Calu3 (cell line): ENCODE measurements at regions not wholly inside any gene's neighbourhood (a gene's known extent, or its start where the extent isn't known, plus 50 kb on each side); places are given as distances from the start of the nearest gene placed in this dataset.

Experiments used
- BruUV-seq: library from RNA; stranded (reverse); fragments of 400-500 nt; replicated peaks from 2 replicates; lab custom pipeline; 2021; lab: Mats Ljungman, UMichigan
- CTCF ChIA-PET: fragments of 300-600 bp; sonication (Branson Sonifier 250); formaldehyde crosslinking; loops from one replicate; lab custom pipeline; 2022; ENCODE audit warnings: antibody characterized with exemption; lab: Charles Lee
- DNase-seq: peaks from one replicate; pipeline ENCODE4 v3.0.0; 2022
- H3K27ac Mint-ChIP-seq: one replicate; pipeline ENCODE4 v1.8.0; 2022; ENCODE audit warnings: mixed read lengths; ENCODE audit not compliant: unreplicated experiment
- H3K27me3 Mint-ChIP-seq: one replicate; pipeline ENCODE4 v1.8.0; 2022; ENCODE audit warnings: mixed read lengths; ENCODE audit not compliant: unreplicated experiment
- H3K36me3 Mint-ChIP-seq: one replicate; pipeline ENCODE4 v1.8.0; 2022; ENCODE audit warnings: mild to moderate bottlenecking, moderate library complexity, mixed read lengths; ENCODE audit not compliant: insufficient read depth, unreplicated experiment
- H3K4me1 Mint-ChIP-seq: one replicate; pipeline ENCODE4 v1.8.0; 2022; ENCODE audit warnings: mild to moderate bottlenecking, low read depth, mixed read lengths; ENCODE audit not compliant: unreplicated experiment
- H3K4me3 Mint-ChIP-seq: one replicate; pipeline ENCODE4 v1.8.0; 2022; ENCODE audit warnings: mild to moderate bottlenecking, low read depth, moderate library complexity, mixed read lengths; ENCODE audit not compliant: unreplicated experiment
- H3K9me3 Mint-ChIP-seq: one replicate; pipeline ENCODE4 v1.8.0; 2022; ENCODE audit warnings: low read depth, mixed read lengths; ENCODE audit not compliant: unreplicated experiment
- intact Hi-C: fragments of 100-400 bp; cut with micrococcal nuclease; formaldehyde crosslinking; loops from one replicate; pipeline ENCODE4 v1.10.0; 2022; ENCODE audit not compliant: unreplicated experiment
- TF ChIP-seq, protein P1 (sequence below): fragments of 200-600 bp; IDR thresholded peaks from one replicate; pipeline ENCODE4 v1.8.0; 2022; ENCODE audit warnings: antibody characterized with exemption; ENCODE audit not compliant: unreplicated experiment

DNA sequence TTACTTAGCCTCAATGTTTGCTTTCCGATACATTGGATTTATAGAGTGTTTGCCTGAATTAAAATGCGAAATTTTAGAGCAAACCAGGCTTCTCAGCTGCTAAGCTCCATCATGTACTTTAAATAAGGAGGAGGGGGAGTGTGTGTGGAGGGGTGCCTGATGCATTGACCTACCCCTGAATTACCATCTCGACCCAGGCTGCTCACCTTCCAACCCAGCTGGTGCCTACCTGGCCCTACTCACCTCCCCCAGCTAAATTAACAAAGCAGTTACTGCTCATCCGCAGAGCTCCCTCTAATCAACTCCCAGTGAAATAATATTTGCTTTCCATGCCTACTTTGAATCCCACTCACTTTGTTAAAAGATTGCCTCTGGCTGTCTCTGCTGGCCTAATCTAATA is 544.5 kb downstream of the MAFB start:
- BruUV-seq, result no TSS peak
- Mint-ChIP-seq H3K9me3 (peaks cover 11% of the 10 kb centered on the region), H3K36me3 (no peaks in the 10 kb centered on the region), H3K4me1 (no peaks in the 10 kb centered on the region), H3K27ac (no peak overlapping the region), H3K27me3 (no peaks in the 10 kb centered on the region), H3K4me3 (no peak overlapping the region)
- no peak for DNase-seq
- TF ChIP-seq, protein P1, sequence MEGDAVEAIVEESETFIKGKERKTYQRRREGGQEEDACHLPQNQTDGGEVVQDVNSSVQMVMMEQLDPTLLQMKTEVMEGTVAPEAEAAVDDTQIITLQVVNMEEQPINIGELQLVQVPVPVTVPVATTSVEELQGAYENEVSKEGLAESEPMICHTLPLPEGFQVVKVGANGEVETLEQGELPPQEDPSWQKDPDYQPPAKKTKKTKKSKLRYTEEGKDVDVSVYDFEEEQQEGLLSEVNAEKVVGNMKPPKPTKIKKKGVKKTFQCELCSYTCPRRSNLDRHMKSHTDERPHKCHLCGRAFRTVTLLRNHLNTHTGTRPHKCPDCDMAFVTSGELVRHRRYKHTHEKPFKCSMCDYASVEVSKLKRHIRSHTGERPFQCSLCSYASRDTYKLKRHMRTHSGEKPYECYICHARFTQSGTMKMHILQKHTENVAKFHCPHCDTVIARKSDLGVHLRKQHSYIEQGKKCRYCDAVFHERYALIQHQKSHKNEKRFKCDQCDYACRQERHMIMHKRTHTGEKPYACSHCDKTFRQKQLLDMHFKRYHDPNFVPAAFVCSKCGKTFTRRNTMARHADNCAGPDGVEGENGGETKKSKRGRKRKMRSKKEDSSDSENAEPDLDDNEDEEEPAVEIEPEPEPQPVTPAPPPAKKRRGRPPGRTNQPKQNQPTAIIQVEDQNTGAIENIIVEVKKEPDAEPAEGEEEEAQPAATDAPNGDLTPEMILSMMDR, result no peak
- intact Hi-C loops, result no loop called here
- CTCF ChIA-PET, result interaction anchor here (0.8 kb wide), 1 partner anchor 15 kb away, joined by 3 read pairs; no protein-coding TSS in a partner anchor

DNA sequence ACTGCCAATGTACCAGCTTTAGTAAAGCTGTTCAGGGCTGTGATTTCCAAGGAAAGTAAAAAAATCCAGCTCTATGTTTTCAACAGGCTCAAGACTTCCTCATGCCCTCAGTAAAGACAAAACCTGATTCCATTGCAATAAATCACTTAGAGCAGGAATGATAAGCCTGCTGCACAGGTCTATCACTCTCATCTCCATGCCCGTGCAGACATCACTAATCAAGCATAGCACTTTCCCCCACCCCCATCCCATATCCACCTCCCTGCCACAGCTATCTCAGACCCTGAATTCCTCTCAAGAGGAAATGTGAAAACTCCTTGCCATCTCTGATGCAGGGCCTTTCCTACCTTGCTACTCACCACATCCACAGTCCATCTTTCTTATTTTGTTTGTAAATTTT is 554.9 kb downstream of the MAFB start:
- TF ChIP-seq, protein P1, result no peak
- CTCF ChIA-PET, result no interaction called here
- no peaks in the 10 kb centered on the region for H3K4me1 Mint-ChIP-seq
- BruUV-seq, result no TSS peak
- no peaks in the 10 kb centered on the region for H3K36me3 Mint-ChIP-seq
- intact Hi-C loops, result no loop called here
- no peak overlapping the region for H3K4me3 Mint-ChIP-seq
- H3K27ac Mint-ChIP-seq, result no peak overlapping the region
- no peak for DNase-seq
- H3K9me3 Mint-ChIP-seq, result peaks cover 11% of the 10 kb centered on the region
- H3K27me3 Mint-ChIP-seq, result no peaks in the 10 kb centered on the region

DNA sequence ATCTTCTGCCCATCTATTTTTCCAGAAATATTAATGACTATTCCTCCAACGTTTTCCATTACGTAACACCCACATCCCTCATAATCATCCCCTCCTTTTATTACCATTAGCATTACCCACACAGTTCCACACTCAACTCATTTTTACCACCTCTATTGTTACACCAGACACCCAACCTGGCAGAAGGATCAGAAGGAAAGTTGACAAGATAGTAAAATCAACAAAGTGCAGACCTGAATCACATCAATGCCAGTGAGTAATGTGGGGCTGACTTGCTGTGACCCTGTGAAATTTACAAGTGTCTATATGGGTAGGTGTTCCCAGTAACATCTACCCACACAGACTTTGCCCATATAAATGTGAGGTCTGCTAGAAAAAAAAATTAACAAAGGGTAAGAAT is 568.2 kb downstream of the MAFB start:
- H3K27me3 Mint-ChIP-seq, result no peaks in the 10 kb centered on the region
- no peaks in the 10 kb centered on the region for H3K4me1 Mint-ChIP-seq
- CTCF ChIA-PET, result no interaction called here
- H3K27ac Mint-ChIP-seq, result no peak overlapping the region
- intact Hi-C loops, result no loop called here
- no peak overlapping the region for H3K4me3 Mint-ChIP-seq
- TF ChIP-seq, protein P1, result no peak
- H3K36me3 Mint-ChIP-seq, result no peaks in the 10 kb centered on the region
- no TSS peak for BruUV-seq
- peaks cover 6% of the 10 kb centered on the region for H3K9me3 Mint-ChIP-seq
- DNase-seq, result no peak

DNA sequence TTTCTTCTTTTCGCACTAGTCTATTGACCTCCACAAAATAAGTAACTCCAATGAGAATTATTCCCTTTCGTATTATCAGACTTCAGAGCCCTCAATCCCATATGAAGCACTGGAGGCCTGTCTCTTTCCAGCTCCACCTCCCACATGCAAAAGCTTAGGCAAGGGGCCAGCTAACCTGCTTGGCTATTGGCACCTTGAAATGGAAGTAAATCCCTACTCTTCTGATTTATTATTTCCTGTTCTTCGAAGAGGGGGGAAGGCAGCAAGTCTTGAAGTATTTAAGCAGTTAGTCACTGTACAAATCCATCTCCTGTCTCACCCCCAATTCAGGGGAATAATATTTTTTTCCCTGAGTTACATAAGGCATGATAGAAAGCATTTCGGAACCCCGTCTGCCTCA is 577.8 kb downstream of the MAFB start:
- Mint-ChIP-seq H3K4me1 (no peaks in the 10 kb centered on the region), H3K4me3 (no peak overlapping the region), H3K9me3 (peaks cover 8% of the 10 kb centered on the region), H3K27me3 (no peaks in the 10 kb centered on the region), H3K27ac (no peak overlapping the region), H3K36me3 (no peaks in the 10 kb centered on the region)
- TF ChIP-seq, protein P1, result no peak
- intact Hi-C loops, result no loop called here
- no peak for DNase-seq
- CTCF ChIA-PET, result no interaction called here
- BruUV-seq, result no TSS peak
